Liver (tissue), 8 donors: ENCODE measurements at regions not wholly inside any gene's neighbourhood (a gene's known extent, or its start where the extent isn't known, plus 50 kb on each side); places are given as distances from the start of the nearest gene placed in this dataset.

ENCODE experiments used
- DNase-seq: peaks from one replicate; pipeline ENCODE4 v3.0.0-alpha.2; 2017; ENCODE audit warnings: low spot score
- H3K27ac ChIP-seq, 2 donors: one replicate each; pipeline ENCODE4 v1.7.0; 2013; ENCODE audit warnings: inconsistent platforms in 2 of 2, low read length in 2 of 2, control low read depth in 1 of 2, low read depth in 1 of 2, mild to moderate bottlenecking in 1 of 2
- H3K27me3 ChIP-seq, 4 donors: one replicate each; pipeline versions ENCODE4 v1.6.1 to v1.7.0; 2013; ENCODE audit warnings: low read length in 3 of 4, inconsistent platforms in 1 of 4, mild to moderate bottlenecking in 1 of 4, moderate library complexity in 1 of 4; ENCODE audit not compliant: control insufficient read depth in 4 of 4, insufficient read depth in 4 of 4
- H3K36me3 ChIP-seq, 4 donors: one replicate each; pipeline versions ENCODE4 v1.6.1 to v1.7.0; 2013; ENCODE audit warnings: low read length in 3 of 4, mild to moderate bottlenecking in 3 of 4, low read depth in 1 of 4, moderate library complexity in 1 of 4; ENCODE audit not compliant: control insufficient read depth in 4 of 4, insufficient read depth in 3 of 4
- H3K4me1 ChIP-seq, 4 donors: one replicate each; pipeline versions ENCODE4 v1.6.1 to v1.7.0; 2013; ENCODE audit warnings: low read length in 3 of 4, mild to moderate bottlenecking in 3 of 4, moderate library complexity in 1 of 4; ENCODE audit not compliant: control insufficient read depth in 4 of 4, insufficient read depth in 4 of 4
- H3K4me3 ChIP-seq, 3 donors: one replicate each; pipeline versions ENCODE4 v1.6.1 to v1.7.0; 2013; ENCODE audit warnings: low read length in 3 of 3, control low read depth in 1 of 3, low read depth in 1 of 3, mild to moderate bottlenecking in 1 of 3
- H3K9ac ChIP-seq, 2 donors: one replicate each; pipeline ENCODE4 v1.7.0; 2013; ENCODE audit warnings: low read length in 2 of 2, mild to moderate bottlenecking in 2 of 2, moderate library complexity in 2 of 2, control low read depth in 1 of 2, low read depth in 1 of 2
- H3K9me3 ChIP-seq, 4 donors: one replicate each; pipeline versions ENCODE4 v1.6.1 to v1.7.0; 2013; ENCODE audit warnings: low read length in 3 of 4; ENCODE audit not compliant: control insufficient read depth in 4 of 4
- CTCF ChIP-seq: fragments of 150-350 bp; IDR thresholded peaks from 2 replicates; pipeline ENCODE4 v1.5.1; 2017; ENCODE audit warnings: improper control_type of control experiment, low read depth, low read length; ENCODE audit not compliant: missing input control
- GABPA ChIP-seq, 2 donors: IDR thresholded peaks in 1 of 2; conservative IDR thresholded peaks in 1 of 2; 2 replicates each; pipeline ENCODE4 v1.6.1; 2016; ENCODE audit warnings: antibody characterized with exemption in 2 of 2, mild to moderate bottlenecking in 1 of 2, moderate library complexity in 1 of 2
- HNF4G ChIP-seq: IDR thresholded peaks from 2 replicates; pipeline ENCODE4 v1.6.1; 2016; ENCODE audit warnings: antibody characterized with exemption
- JUND ChIP-seq, 2 donors: IDR thresholded peaks; 2 replicates each; pipeline ENCODE4 v1.6.1; 2016; ENCODE audit warnings: antibody characterized with exemption in 2 of 2
- MAX ChIP-seq: IDR thresholded peaks from 2 replicates; pipeline ENCODE4 v1.6.1; 2016; ENCODE audit warnings: antibody characterized with exemption
- NR2F2 ChIP-seq: IDR thresholded peaks from 2 replicates; pipeline ENCODE4 v1.6.1; 2016; ENCODE audit warnings: antibody characterized with exemption
- RAD21 ChIP-seq, 2 donors: IDR thresholded peaks; 2 replicates each; pipeline ENCODE4 v1.6.1; 2016; ENCODE audit warnings: antibody characterized with exemption in 2 of 2, mild to moderate bottlenecking in 2 of 2
- REST ChIP-seq: IDR thresholded peaks from 2 replicates; pipeline ENCODE4 v1.6.1; 2016; ENCODE audit warnings: antibody characterized with exemption, mild to moderate bottlenecking
- RXRA ChIP-seq, 2 donors: IDR thresholded peaks; 2 replicates each; pipeline ENCODE4 v1.6.1; 2017 to 2018; ENCODE audit warnings: antibody characterized with exemption in 2 of 2, mild to moderate bottlenecking in 1 of 2
- SP1 ChIP-seq: IDR thresholded peaks from 2 replicates; pipeline ENCODE4 v1.6.1; 2018; ENCODE audit warnings: antibody characterized with exemption, mild to moderate bottlenecking
- TAF1 ChIP-seq: conservative IDR thresholded peaks from 2 replicates; pipeline ENCODE4 v1.6.1; 2016; ENCODE audit warnings: antibody characterized with exemption, mild to moderate bottlenecking
- YY1 ChIP-seq: IDR thresholded peaks from 2 replicates; pipeline ENCODE4 v1.6.1; 2016; ENCODE audit warnings: antibody characterized with exemption, mild to moderate bottlenecking
- WGBS: extraction: QIAGEN DNeasy Blood & Tissue Kit; methylation state at CpG from one replicate; pipeline ENCODE4 v1.1.7; 2013; 5-methylcytosine and 5-hydroxymethylcytosine counted together
- TF ChIP-seq, protein P1 (sequence below): IDR thresholded peaks from 2 replicates; pipeline ENCODE4 v1.6.1; 2016; ENCODE audit warnings: antibody characterized with exemption
- donor health status: healthy.
- donor health status: healthy.
- donor health status: healthy.
- donor health status: healthy.
- donor health status: healthy.

- no peak for TF ChIP-seq MAX
- no peak for TF ChIP-seq HNF4G
- WGBS, result 53% methylated on average over 1 of the region's 1 CpG
- no peaks in the 10 kb centered on the region for H3K36me3 ChIP-seq
- no peak overlapping the region for H3K9ac ChIP-seq
- H3K4me1 ChIP-seq, result peaks cover 0 to 15% (median 14%) of the 10 kb centered on the region in 4 donors
- no peaks in the 10 kb centered on the region for H3K27me3 ChIP-seq
- no peak for DNase-seq
- H3K9me3 ChIP-seq, result no peaks in the 10 kb centered on the region
- no peak overlapping the region for H3K4me3 ChIP-seq
- no peak overlapping the region for H3K27ac ChIP-seq
Measured at GRCh38 chr6:98672681-98673475, 161.5 kb upstream of the POU3F2 start.

- Histone ChIP-seq H3K27ac (no peak overlapping the region), H3K4me1 (no peaks in the 10 kb centered on the region), H3K36me3 (no peaks in the 10 kb centered on the region), H3K9ac (no peak overlapping the region), H3K4me3 (no peak overlapping the region), H3K27me3 (no peaks in the 10 kb centered on the region), H3K9me3 (no peaks in the 10 kb centered on the region)
- TF ChIP-seq NR2F2 (no peak), YY1 (no peak), GABPA (IDR thresholded peaks at IDR 0.05 in 1 of 2, conservative IDR thresholded peaks at IDR 0.05 in 1 of 2) (no peak), REST (no peak), CTCF (no peak), TAF1 (no peak), SP1 (no peak), JUND (IDR thresholded peaks at IDR 0.05) (no peak), RXRA (IDR thresholded peaks at IDR 0.05) (no peak), RAD21 (IDR thresholded peaks at IDR 0.05) (no peak), HNF4G (no peak)
- TF ChIP-seq, protein P1, sequence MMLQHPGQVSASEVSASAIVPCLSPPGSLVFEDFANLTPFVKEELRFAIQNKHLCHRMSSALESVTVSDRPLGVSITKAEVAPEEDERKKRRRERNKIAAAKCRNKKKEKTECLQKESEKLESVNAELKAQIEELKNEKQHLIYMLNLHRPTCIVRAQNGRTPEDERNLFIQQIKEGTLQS, result no peak
- WGBS, result 74% methylated on average over 2 of the region's 2 CpGs
- no peak for DNase-seq
Measured at GRCh38 chr6:98678481-98678880, 155.9 kb upstream of the POU3F2 start.
